HCT116 (cell line): ENCODE measurements at regions not wholly inside any gene's neighbourhood (a gene's known extent, or its start where the extent isn't known, plus 50 kb on each side); places are given as distances from the start of the nearest gene placed in this dataset.

Source experiments
- ATAC-seq: fragments of 200-7000 bp; cut with Tn5 transposase; 2 replicates; pipeline ENCODE4 v1.9.1; 2020; ENCODE audit warnings: mild to moderate bottlenecking, moderate library complexity
- BruUV-seq: library from RNA; stranded (reverse); fragments of 400-500 nt; replicated peaks from 2 replicates; lab custom pipeline; 2021; lab: Mats Ljungman, UMichigan
- CTCF ChIA-PET: fragments of 300-600 bp; sonication (Branson Sonifier 250); formaldehyde crosslinking; loops from one replicate; lab custom pipeline; 2021; ENCODE audit warnings: antibody characterized with exemption; lab: Charles Lee
- POLR2A ChIA-PET: fragments of 300-600, 350-600 bp; sonication (Branson Sonifier 250); formaldehyde crosslinking; loops from one replicate; lab custom pipeline; 2021; ENCODE audit warnings: antibody characterized with exemption; lab: Charles Lee
- RAD21 ChIA-PET, 2 experiments: fragments of 300-600 bp; sonication (Branson Sonifier 250); formaldehyde crosslinking; loops; one replicate each; lab custom pipeline; 2023; ENCODE audit warnings: low total read pairs in 2 of 2; ENCODE audit not compliant: uncharacterized antibody in 2 of 2, unreplicated experiment in 2 of 2, low non-redundant PET in 1 of 2; lab: Charles Lee
- DNase-seq: peaks from one replicate; pipeline ENCODE4 v3.0.0-alpha.2; 2010; ENCODE audit warnings: low read depth, low spot score
- H2AFZ ChIP-seq: fragments of 200-600 bp; shearing (Covaris generic), sonication (generic); 2 replicates; pipeline ENCODE4 v1.6.1; 2017; ENCODE audit warnings: low read depth, mixed run types, mixed read lengths, antibody characterized with exemption, low read length; ENCODE audit not compliant: poor library complexity, severe bottlenecking
- H3K27ac ChIP-seq: 2 replicates; pipeline ENCODE4 v1.5.1; 2012; ENCODE audit warnings: low read depth, low read length
- H3K27me3 ChIP-seq: fragments of 200-600 bp; sonication (generic); 2 replicates; pipeline ENCODE4 v1.6.1; 2016; ENCODE audit warnings: mixed run types, low read length, mixed read lengths; ENCODE audit not compliant: insufficient read depth
- H3K36me3 ChIP-seq, 2 experiments: fragments of 200-500 bp in 1 of 2; fragments of 200-600 bp in 1 of 2; sonication (Bioruptor generic) in 1 of 2; sonication (generic) in 1 of 2; 2 replicates each; pipeline versions ENCODE4 v1.5.1 to v1.6.1; 2014 to 2016; ENCODE audit warnings: low read length in 2 of 2, inconsistent platforms in 1 of 2, mixed read lengths in 1 of 2, mixed run types in 1 of 2; ENCODE audit not compliant: insufficient read depth in 2 of 2, control insufficient read depth in 1 of 2
- H3K4me1 ChIP-seq, 2 experiments: fragments of 200-600 bp in 1 of 2; sonication (generic) in 1 of 2; 2 replicates each; pipeline versions ENCODE4 v1.5.1 to v1.6.1; 2012 to 2017; ENCODE audit warnings: low read length in 2 of 2, inconsistent platforms in 1 of 2, mild to moderate bottlenecking in 1 of 2, mixed read lengths in 1 of 2, mixed run types in 1 of 2, moderate library complexity in 1 of 2; ENCODE audit not compliant: insufficient read depth in 2 of 2, control insufficient read depth in 1 of 2
- H3K4me2 ChIP-seq: fragments of 200-600 bp; sonication (generic); 2 replicates; pipeline ENCODE4 v1.6.1; 2017; ENCODE audit warnings: mixed run types, low read length, mixed read lengths
- H3K4me3 ChIP-seq, 2 experiments: fragments of 200-600 bp in 1 of 2; sonication (generic) in 1 of 2; replicated peaks in 1 of 2; 2 replicates each; pipeline ENCODE4 v1.5.1; 2011 to 2016; ENCODE audit warnings: low read length in 2 of 2, control low read depth in 1 of 2, low read depth in 1 of 2, mild to moderate bottlenecking in 1 of 2, mixed read lengths in 1 of 2, mixed run types in 1 of 2
- H3K79me2 ChIP-seq: fragments of 200-600 bp; sonication (generic); 2 replicates; pipeline ENCODE4 v1.6.1; 2017; ENCODE audit warnings: mild to moderate bottlenecking, mixed run types, low read length, moderate library complexity, mixed read lengths; ENCODE audit not compliant: insufficient read depth
- H3K9ac ChIP-seq: fragments of 200-600 bp; sonication (generic); 2 replicates; pipeline ENCODE4 v1.6.1; 2016; ENCODE audit warnings: low read length, mixed read lengths
- H3K9me2 ChIP-seq: fragments of 200-600 bp; sonication (generic), shearing (Covaris generic); 2 replicates; pipeline ENCODE4 v1.6.1; 2017; ENCODE audit warnings: mixed run types, mild to moderate bottlenecking, moderate library complexity; ENCODE audit not compliant: insufficient read depth
- H3K9me3 ChIP-seq, 2 experiments: fragments of 200-500 bp in 1 of 2; fragments of 200-600 bp in 1 of 2; sonication (Bioruptor generic) in 1 of 2; sonication (generic) in 1 of 2; 2 replicates each; pipeline ENCODE4 v1.6.1; 2014 to 2017; ENCODE audit warnings: low read length in 2 of 2, mixed read lengths in 2 of 2, inconsistent platforms in 1 of 2, low read depth in 1 of 2, mild to moderate bottlenecking in 1 of 2, mixed run types in 1 of 2, moderate library complexity in 1 of 2; ENCODE audit not compliant: control insufficient read depth in 1 of 2, insufficient read depth in 1 of 2
- H4K20me1 ChIP-seq: fragments of 200-600 bp; sonication (generic), shearing (Covaris generic); 2 replicates; pipeline ENCODE4 v1.6.1; 2017; ENCODE audit warnings: mixed run types, mild to moderate bottlenecking, moderate library complexity; ENCODE audit not compliant: insufficient read depth
- CBX3 ChIP-seq: IDR thresholded peaks from 2 replicates; pipeline ENCODE4 v1.6.1; 2012; ENCODE audit warnings: low read depth
- CEBPB ChIP-seq: IDR thresholded peaks from 2 replicates; pipeline ENCODE4 v1.6.1; 2012; ENCODE audit warnings: low read depth
- EGR1 ChIP-seq: IDR thresholded peaks from 2 replicates; pipeline ENCODE4 v1.6.1; 2012; ENCODE audit warnings: low read depth
- EZH2 ChIP-seq: fragments of 200-600 bp; sonication (generic); IDR thresholded peaks from 2 replicates; pipeline ENCODE4 v1.6.1; 2017; ENCODE audit warnings: antibody characterized with exemption, mixed run types
- JUND ChIP-seq: IDR thresholded peaks from 2 replicates; pipeline ENCODE4 v1.6.1; 2012
- ZFX ChIP-seq: fragments of 450-650 bp; IDR thresholded peaks from 2 replicates; pipeline ENCODE4 v1.6.1; 2017
- intact Hi-C: fragments of 100-400 bp; cut with micrococcal nuclease; formaldehyde crosslinking; loops from 2 replicates; pipeline ENCODE4 v1.10.0; 2022
- TF ChIP-seq, protein P1 (sequence below): IDR thresholded peaks from 2 replicates; pipeline ENCODE4 v1.6.1; 2011; ENCODE audit warnings: mild to moderate bottlenecking, low read length, moderate library complexity; ENCODE audit not compliant: insufficient replicate concordance; ENCODE audit errors: extremely low read depth
- TF ChIP-seq, protein P2 (sequence below): IDR thresholded peaks from 2 replicates; pipeline ENCODE4 v1.6.1; 2012; ENCODE audit warnings: low read depth

DNA sequence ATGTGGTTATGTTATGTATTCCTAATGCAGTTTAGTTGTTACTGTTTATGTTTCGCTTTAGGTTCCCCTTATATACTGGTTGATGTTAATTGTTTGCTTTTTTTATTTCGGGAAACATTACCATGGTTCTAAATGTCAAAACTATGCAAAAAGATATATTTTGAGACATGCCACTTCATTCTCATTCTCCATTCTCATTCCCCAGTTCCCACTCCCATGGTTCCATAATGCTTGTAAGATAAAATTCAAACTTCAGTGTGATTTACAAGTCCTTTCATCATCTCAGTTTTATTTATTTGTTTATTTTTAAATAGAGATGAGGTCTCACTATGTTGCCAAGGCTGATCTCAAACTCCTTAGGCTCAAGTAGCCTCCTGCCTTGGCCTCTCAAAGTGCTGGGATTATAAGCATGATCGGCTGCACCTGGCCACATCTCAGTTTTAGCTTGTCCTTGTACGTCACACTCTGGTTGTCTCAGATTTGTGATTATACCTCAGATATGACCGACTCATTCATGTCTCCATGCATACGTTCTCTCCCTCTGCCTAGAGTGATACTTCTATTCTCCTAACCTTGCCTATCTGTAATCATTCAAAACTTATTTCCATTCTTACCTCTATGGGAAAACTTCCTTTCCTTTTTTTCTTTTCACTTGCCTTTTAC lies 407.8 kb upstream of the RGS6 start:
- intact Hi-C loops = no loop called here
- Histone ChIP-seq H3K4me2 (no peak overlapping the region), H3K4me3 (no peak overlapping the region), H3K27ac (no peak overlapping the region), H3K79me2 (0 out of 2 replicates have a peak, but pooled peaks cover 5% of the 10 kb centered on the region), H3K9me3 (no peaks in the 10 kb centered on the region), H3K4me1 (peaks cover 0 to 5% of the 10 kb centered on the region in 2 experiments; a peak in 1 of 4 replicates), H3K27me3 (no peaks in the 10 kb centered on the region), H4K20me1 (no peaks in the 10 kb centered on the region), H2AFZ (no peak overlapping the region), H3K36me3 (no peaks in the 10 kb centered on the region), H3K9me2 (no peaks in the 10 kb centered on the region), H3K9ac (no peak overlapping the region)
- no peak for DNase-seq
- ChIA-PET CTCF (no interaction called here), POLR2A (no interaction called here), RAD21 (no interaction called here)
- no TSS peak for BruUV-seq
- no peak for ATAC-seq
- TF ChIP-seq JUND = no peak
- no peak for TF ChIP-seq EGR1
- TF ChIP-seq, protein P1, sequence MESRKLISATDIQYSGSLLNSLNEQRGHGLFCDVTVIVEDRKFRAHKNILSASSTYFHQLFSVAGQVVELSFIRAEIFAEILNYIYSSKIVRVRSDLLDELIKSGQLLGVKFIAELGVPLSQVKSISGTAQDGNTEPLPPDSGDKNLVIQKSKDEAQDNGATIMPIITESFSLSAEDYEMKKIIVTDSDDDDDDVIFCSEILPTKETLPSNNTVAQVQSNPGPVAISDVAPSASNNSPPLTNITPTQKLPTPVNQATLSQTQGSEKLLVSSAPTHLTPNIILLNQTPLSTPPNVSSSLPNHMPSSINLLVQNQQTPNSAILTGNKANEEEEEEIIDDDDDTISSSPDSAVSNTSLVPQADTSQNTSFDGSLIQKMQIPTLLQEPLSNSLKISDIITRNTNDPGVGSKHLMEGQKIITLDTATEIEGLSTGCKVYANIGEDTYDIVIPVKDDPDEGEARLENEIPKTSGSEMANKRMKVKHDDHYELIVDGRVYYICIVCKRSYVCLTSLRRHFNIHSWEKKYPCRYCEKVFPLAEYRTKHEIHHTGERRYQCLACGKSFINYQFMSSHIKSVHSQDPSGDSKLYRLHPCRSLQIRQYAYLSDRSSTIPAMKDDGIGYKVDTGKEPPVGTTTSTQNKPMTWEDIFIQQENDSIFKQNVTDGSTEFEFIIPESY = no peak
- TF ChIP-seq EZH2 = no peak
- no peak for TF ChIP-seq CBX3
- no peak for TF ChIP-seq CEBPB
- TF ChIP-seq ZFX = no peak
- TF ChIP-seq, protein P2, sequence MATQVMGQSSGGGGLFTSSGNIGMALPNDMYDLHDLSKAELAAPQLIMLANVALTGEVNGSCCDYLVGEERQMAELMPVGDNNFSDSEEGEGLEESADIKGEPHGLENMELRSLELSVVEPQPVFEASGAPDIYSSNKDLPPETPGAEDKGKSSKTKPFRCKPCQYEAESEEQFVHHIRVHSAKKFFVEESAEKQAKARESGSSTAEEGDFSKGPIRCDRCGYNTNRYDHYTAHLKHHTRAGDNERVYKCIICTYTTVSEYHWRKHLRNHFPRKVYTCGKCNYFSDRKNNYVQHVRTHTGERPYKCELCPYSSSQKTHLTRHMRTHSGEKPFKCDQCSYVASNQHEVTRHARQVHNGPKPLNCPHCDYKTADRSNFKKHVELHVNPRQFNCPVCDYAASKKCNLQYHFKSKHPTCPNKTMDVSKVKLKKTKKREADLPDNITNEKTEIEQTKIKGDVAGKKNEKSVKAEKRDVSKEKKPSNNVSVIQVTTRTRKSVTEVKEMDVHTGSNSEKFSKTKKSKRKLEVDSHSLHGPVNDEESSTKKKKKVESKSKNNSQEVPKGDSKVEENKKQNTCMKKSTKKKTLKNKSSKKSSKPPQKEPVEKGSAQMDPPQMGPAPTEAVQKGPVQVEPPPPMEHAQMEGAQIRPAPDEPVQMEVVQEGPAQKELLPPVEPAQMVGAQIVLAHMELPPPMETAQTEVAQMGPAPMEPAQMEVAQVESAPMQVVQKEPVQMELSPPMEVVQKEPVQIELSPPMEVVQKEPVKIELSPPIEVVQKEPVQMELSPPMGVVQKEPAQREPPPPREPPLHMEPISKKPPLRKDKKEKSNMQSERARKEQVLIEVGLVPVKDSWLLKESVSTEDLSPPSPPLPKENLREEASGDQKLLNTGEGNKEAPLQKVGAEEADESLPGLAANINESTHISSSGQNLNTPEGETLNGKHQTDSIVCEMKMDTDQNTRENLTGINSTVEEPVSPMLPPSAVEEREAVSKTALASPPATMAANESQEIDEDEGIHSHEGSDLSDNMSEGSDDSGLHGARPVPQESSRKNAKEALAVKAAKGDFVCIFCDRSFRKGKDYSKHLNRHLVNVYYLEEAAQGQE = no peak
